H1 (cell line): ENCODE measurements at regions not wholly inside any gene's neighbourhood (a gene's known extent, or its start where the extent isn't known, plus 50 kb on each side); places are given as distances from the start of the nearest gene placed in this dataset.

Source experiments
- CTCF ChIA-PET: fragments of 300-600 bp; sonication (Branson Sonifier 250); formaldehyde crosslinking; loops from one replicate; lab custom pipeline; 2021; ENCODE audit not compliant: partially characterized antibody; lab: Charles Lee
- POLR2A ChIA-PET: fragments of 300-600 bp; sonication (Branson Sonifier 250); formaldehyde crosslinking; loops from one replicate; lab custom pipeline; 2021; ENCODE audit warnings: inconsistent platforms; ENCODE audit not compliant: partially characterized antibody; lab: Charles Lee
- DNase-seq, 2 experiments: peaks; one replicate each; pipeline versions ENCODE4 v3.0.0 to v3.0.0-alpha.2; 2010 to 2022; ENCODE audit warnings: low spot score in 2 of 2, low read depth in 1 of 2, mixed read lengths in 1 of 2
- FAIRE-seq: peaks from 2 replicates; lab custom pipeline; 2011; peaks lifted over from hg19 to GRCh38; lab: Jason Lieb, UNC
- H2AFZ ChIP-seq: 2 replicates; pipeline ENCODE4 v1.8.1; 2012; ENCODE audit warnings: low read length, inconsistent platforms
- H2AK5ac ChIP-seq: 2 replicates; pipeline ENCODE4 v1.6.1; 2013; ENCODE audit warnings: low read depth, low read length
- H2BK120ac ChIP-seq: replicated peaks from 2 replicates; pipeline ENCODE3; 2013; ENCODE audit warnings: low read depth, low read length, inconsistent platforms
- H2BK12ac ChIP-seq: 2 replicates; pipeline ENCODE4 v1.6.1; 2013; ENCODE audit warnings: low read depth, low read length
- H2BK15ac ChIP-seq: 2 replicates; pipeline ENCODE4 v1.6.1; 2013; ENCODE audit warnings: low read length
- H2BK20ac ChIP-seq: 2 replicates; pipeline ENCODE4 v1.6.1; 2013; ENCODE audit warnings: low read length
- H2BK5ac ChIP-seq: 2 replicates; pipeline ENCODE4 v1.6.1; 2013; ENCODE audit warnings: low read depth, low read length
- H3K14ac ChIP-seq: 2 replicates; pipeline ENCODE4 v1.6.1; 2013; ENCODE audit warnings: inconsistent platforms; ENCODE audit not compliant: insufficient read length
- H3K18ac ChIP-seq: 2 replicates; pipeline ENCODE4 v1.6.1; 2013; ENCODE audit warnings: low read length; ENCODE audit errors: extremely low read depth
- H3K23ac ChIP-seq: 2 replicates; pipeline ENCODE4 v1.6.1; 2013; ENCODE audit warnings: inconsistent platforms; ENCODE audit not compliant: insufficient read length
- H3K23me2 ChIP-seq: 2 replicates; pipeline ENCODE4 v1.6.1; 2013; ENCODE audit warnings: low read depth, low read length
- H3K27ac ChIP-seq: 2 replicates; pipeline ENCODE4 v1.6.1; 2011; ENCODE audit warnings: low read depth, low read length, inconsistent platforms
- H3K27me3 ChIP-seq, 4 experiments: replicated peaks in 1 of 4; 1 replicate in 1 of 4; 2 replicates in 3 of 4; pipeline versions ENCODE4 v1.6.1 to v1.8.1; 2011 to 2013; ENCODE audit warnings: low read length in 3 of 4, mild to moderate bottlenecking in 3 of 4, inconsistent platforms in 2 of 4, mixed read lengths in 2 of 4, moderate library complexity in 1 of 4; ENCODE audit not compliant: control insufficient read depth in 3 of 4, insufficient read depth in 3 of 4; ENCODE audit errors: extremely low read depth in 1 of 4
- H3K36me3 ChIP-seq, 4 experiments: 2 replicates each; pipeline versions ENCODE4 v1.6.1 to v1.8.1; 2011 to 2013; ENCODE audit warnings: mild to moderate bottlenecking in 4 of 4, low read length in 3 of 4, moderate library complexity in 2 of 4, control low read depth in 1 of 4, inconsistent platforms in 1 of 4; ENCODE audit not compliant: insufficient read depth in 4 of 4, control insufficient read depth in 2 of 4
- H3K4ac ChIP-seq: replicated peaks from 2 replicates; pipeline ENCODE3; 2013; ENCODE audit warnings: low read length, low read depth, mixed read lengths, inconsistent platforms; ENCODE audit not compliant: insufficient read length
- H3K4me1 ChIP-seq, 4 experiments: replicated peaks in 1 of 4; 1 replicate in 1 of 4; 2 replicates in 3 of 4; pipeline versions ENCODE4 v1.6.1 to v1.8.1; 2011 to 2013; ENCODE audit warnings: low read length in 3 of 4, inconsistent platforms in 2 of 4, mixed read lengths in 1 of 4; ENCODE audit not compliant: insufficient read depth in 4 of 4, control insufficient read depth in 3 of 4
- H3K4me2 ChIP-seq, 2 experiments: 2 replicates each; pipeline versions ENCODE4 v1.6.1 to v1.8.1; 2011 to 2013; ENCODE audit warnings: low read depth in 2 of 2, low read length in 2 of 2, control low read depth in 1 of 2, inconsistent platforms in 1 of 2, mild to moderate bottlenecking in 1 of 2; ENCODE audit not compliant: insufficient read depth in 1 of 2
- H3K4me3 ChIP-seq, 4 experiments: fragments of 200-600, 300-600 bp in 1 of 4; sonication (generic), shearing (Covaris generic), sonication (Bioruptor Twin) in 1 of 4; 2 replicates each; pipeline versions ENCODE4 v1.5.1 to v1.8.1; 2011 to 2016; ENCODE audit warnings: low read length in 4 of 4, low read depth in 3 of 4, control low read depth in 2 of 4, inconsistent platforms in 2 of 4, mild to moderate bottlenecking in 2 of 4, mixed read lengths in 1 of 4, moderate library complexity in 1 of 4; ENCODE audit not compliant: insufficient read depth in 2 of 4; ENCODE audit errors: extremely low read depth in 1 of 4
- H3K56ac ChIP-seq: replicated peaks from 2 replicates; pipeline ENCODE3; 2013; ENCODE audit warnings: low read depth, mild to moderate bottlenecking, mixed read lengths, low read length, inconsistent platforms; ENCODE audit not compliant: insufficient read length
- H3K79me1 ChIP-seq: 2 replicates; pipeline ENCODE4 v1.6.1; 2013; ENCODE audit warnings: low read depth, low read length, control low read depth
- H3K79me2 ChIP-seq, 2 experiments: 2 replicates each; pipeline versions ENCODE4 v1.6.1 to v1.8.1; 2012 to 2013; ENCODE audit warnings: low read length in 2 of 2, mild to moderate bottlenecking in 2 of 2, inconsistent platforms in 1 of 2; ENCODE audit not compliant: insufficient read depth in 2 of 2, control insufficient read depth in 1 of 2
- H3K9ac ChIP-seq, 4 experiments: replicated peaks in 1 of 4; 1 replicate in 1 of 4; 2 replicates in 3 of 4; pipeline versions ENCODE4 v1.6.1 to v1.8.1; 2011 to 2013; ENCODE audit warnings: low read depth in 3 of 4, low read length in 3 of 4, control low read depth in 2 of 4, mild to moderate bottlenecking in 2 of 4, moderate library complexity in 2 of 4, inconsistent platforms in 1 of 4; ENCODE audit errors: extremely low read depth in 1 of 4
- H3K9me3 ChIP-seq, 2 experiments: 2 replicates each; pipeline versions ENCODE4 v1.6.1 to v1.8.1; 2012 to 2013; ENCODE audit warnings: mild to moderate bottlenecking in 2 of 2, moderate library complexity in 2 of 2, control low read depth in 1 of 2, inconsistent platforms in 1 of 2, low read depth in 1 of 2, low read length in 1 of 2, mixed read lengths in 1 of 2; ENCODE audit not compliant: insufficient read depth in 2 of 2
- H4K20me1 ChIP-seq, 2 experiments: replicated peaks in 1 of 2; 2 replicates each; pipeline versions ENCODE3 to v1.8.1; 2011 to 2013; ENCODE audit warnings: inconsistent platforms in 2 of 2, low read length in 2 of 2, mild to moderate bottlenecking in 1 of 2; ENCODE audit not compliant: insufficient read depth in 2 of 2, control insufficient read depth in 1 of 2
- H4K5ac ChIP-seq: 2 replicates; pipeline ENCODE4 v1.6.1; 2013; ENCODE audit warnings: low read length, low read depth, mixed read lengths, inconsistent platforms; ENCODE audit not compliant: insufficient read length
- H4K8ac ChIP-seq: 2 replicates; pipeline ENCODE4 v1.8.0; 2013; ENCODE audit warnings: mild to moderate bottlenecking, moderate library complexity, low read length, inconsistent platforms; ENCODE audit not compliant: insufficient read depth; ENCODE audit errors: extremely low read depth
- H4K91ac ChIP-seq: replicated peaks from 2 replicates; pipeline ENCODE3; 2013; ENCODE audit warnings: low read length, mixed read lengths, inconsistent platforms; ENCODE audit not compliant: insufficient read length
- BRCA1 ChIP-seq: IDR thresholded peaks from 2 replicates; pipeline ENCODE4 v1.6.1; 2012; ENCODE audit warnings: low read depth, low read length, improper control_type of control experiment
- EP300 ChIP-seq, 2 experiments: IDR thresholded peaks; 1 replicate in 1 of 2; 2 replicates in 1 of 2; pipeline ENCODE4 v1.6.1; 2011 to 2012; ENCODE audit warnings: low read depth in 2 of 2, low read length in 2 of 2, mild to moderate bottlenecking in 2 of 2, borderline replicate concordance in 1 of 2, inconsistent platforms in 1 of 2, moderate library complexity in 1 of 2
- HDAC6 ChIP-seq: IDR thresholded peaks from one replicate; pipeline ENCODE4 v1.7.1; 2012; ENCODE audit warnings: low read depth, mild to moderate bottlenecking, inconsistent platforms, low read length, moderate library complexity
- JUN ChIP-seq: IDR thresholded peaks from 2 replicates; pipeline ENCODE4 v1.6.1; 2011; ENCODE audit warnings: low read depth, mild to moderate bottlenecking, improper control_type of control experiment, low read length
- POLR2AphosphoS5 ChIP-seq: IDR thresholded peaks from 2 replicates; pipeline ENCODE4 v1.6.1; 2011; ENCODE audit warnings: low read depth, low read length
- RBBP5 ChIP-seq: IDR thresholded peaks from 2 replicates; pipeline ENCODE4 v1.7.1; 2012; ENCODE audit warnings: low read depth, mild to moderate bottlenecking, inconsistent platforms, low read length, moderate library complexity, borderline replicate concordance
- SAP30 ChIP-seq: fragments of 300-600 bp; sonication (generic); IDR thresholded peaks from 2 replicates; pipeline ENCODE4 v1.7.1; 2012; ENCODE audit warnings: low read length, moderate library complexity, mild to moderate bottlenecking, inconsistent platforms; ENCODE audit not compliant: insufficient read depth, insufficient replicate concordance
- SIRT6 ChIP-seq: IDR thresholded peaks from one replicate; pipeline ENCODE4 v1.7.1; 2012; ENCODE audit warnings: low read length, inconsistent platforms
- SIX5 ChIP-seq: IDR thresholded peaks from 2 replicates; pipeline ENCODE4 v1.6.1; 2011; ENCODE audit warnings: mild to moderate bottlenecking, low read depth, low read length
- TAF7 ChIP-seq: optimal IDR thresholded peaks from 2 replicates; pipeline ENCODE3; 2011; ENCODE audit warnings: low read depth, mild to moderate bottlenecking, inconsistent platforms, low read length, moderate library complexity, borderline replicate concordance
- TCF12 ChIP-seq: IDR thresholded peaks from 2 replicates; pipeline ENCODE4 v1.6.1; 2011; ENCODE audit warnings: low read depth, mild to moderate bottlenecking, low read length
- WGBS, 2 experiments: shearing (Covaris generic) in 1 of 2; methylation state at CpG; one replicate each; pipeline versions ENCODE4 v1.1.6 to v1.1.7; 2013 to 2015; ENCODE audit warnings: low lambda C conversion rate in 2 of 2, mixed read lengths in 2 of 2, inconsistent platforms in 1 of 2, low coverage in 1 of 2, missing lambda C conversion rate in 1 of 2; ENCODE audit not compliant: insufficient replicate concordance in 2 of 2, insufficient coverage in 1 of 2, insufficient read length in 1 of 2; ENCODE audit errors: extremely low coverage in 1 of 2, missing lambda C conversion rate in 1 of 2; 5-methylcytosine and 5-hydroxymethylcytosine counted together
- TF ChIP-seq, protein P1 (sequence below): IDR thresholded peaks from 2 replicates; pipeline ENCODE4 v1.6.1; 2012; ENCODE audit warnings: inconsistent platforms
- TF ChIP-seq, protein P2 (sequence below): IDR thresholded peaks from 2 replicates; pipeline ENCODE4 v1.6.1; 2011; ENCODE audit warnings: low read length, improper control_type of control experiment

DNA sequence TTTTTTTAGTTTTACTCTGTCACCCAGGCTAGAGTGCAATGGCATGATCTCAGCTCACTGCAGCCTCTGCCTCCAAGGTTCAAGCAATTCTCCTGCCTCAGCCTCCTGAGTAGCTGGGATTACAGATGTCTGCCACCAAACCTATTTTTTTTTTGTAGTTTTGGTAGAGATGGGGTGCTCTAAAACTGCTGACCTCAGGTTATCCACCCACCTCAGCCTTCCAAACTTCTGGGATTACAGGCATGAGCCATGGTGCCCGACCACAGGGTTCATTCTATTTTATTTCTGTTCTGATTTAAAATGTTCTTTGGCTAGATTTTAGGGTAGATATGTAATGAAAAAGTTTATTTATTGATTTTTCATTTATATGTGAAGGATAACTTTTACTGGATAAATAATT, 1062.8 kb upstream of the NOVA1 start:
- Histone ChIP-seq H3K4me2 (no peak overlapping the region), H3K4me3 (no peak overlapping the region), H2AFZ (no peak overlapping the region), H3K4me1 (no peaks in the 10 kb centered on the region), H3K23me2 (no peaks in the 10 kb centered on the region), H4K91ac (no peak overlapping the region), H3K4ac (no peak overlapping the region), H3K9ac (no peak overlapping the region), H3K18ac (no peak overlapping the region), H4K8ac (no peak overlapping the region), H3K9me3 (peaks cover 2 to 10% of the 10 kb centered on the region in 2 experiments; a peak in 3 of 4 replicates), H2BK120ac (no peak overlapping the region), H2BK15ac (no peak overlapping the region), H2BK20ac (no peak overlapping the region), H3K23ac (no peak overlapping the region), H3K56ac (no peak overlapping the region), H2BK5ac (no peak overlapping the region), H3K79me2 (no peaks in the 10 kb centered on the region), H4K5ac (no peak overlapping the region), H3K36me3 (no peaks in the 10 kb centered on the region), H2BK12ac (no peak overlapping the region), H3K14ac (no peak overlapping the region), H2AK5ac (no peak overlapping the region), H3K79me1 (no peaks in the 10 kb centered on the region), H3K27me3 (no peaks in the 10 kb centered on the region), H4K20me1 (no peaks in the 10 kb centered on the region), H3K27ac (no peak overlapping the region)
- 94% methylated on average over 1 of the region's 1 CpG; no CpG with 5 or more reads in 1 of the 2 experiments for WGBS, 2 experiments
- FAIRE-seq (no peak), DNase-seq (no peak)
- ChIA-PET CTCF (interaction anchor here (0.6 kb wide), 2 partner anchors 8 to 44 kb away, joined by 3 read pairs; no protein-coding TSS in a partner anchor), POLR2A (no interaction called here)
- TF ChIP-seq POLR2AphosphoS5: no peak
- no peak for TF ChIP-seq SIRT6
- no peak for TF ChIP-seq SIX5
- TF ChIP-seq EP300 (IDR thresholded peaks at IDR 0.05; ENCODE audit: borderline replicate concordance in 1 of 2, low read depth in 2 of 2, low read length in 2 of 2): no peak
- TF ChIP-seq, protein P1, sequence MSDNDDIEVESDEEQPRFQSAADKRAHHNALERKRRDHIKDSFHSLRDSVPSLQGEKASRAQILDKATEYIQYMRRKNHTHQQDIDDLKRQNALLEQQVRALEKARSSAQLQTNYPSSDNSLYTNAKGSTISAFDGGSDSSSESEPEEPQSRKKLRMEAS: no peak
- TF ChIP-seq, protein P2, sequence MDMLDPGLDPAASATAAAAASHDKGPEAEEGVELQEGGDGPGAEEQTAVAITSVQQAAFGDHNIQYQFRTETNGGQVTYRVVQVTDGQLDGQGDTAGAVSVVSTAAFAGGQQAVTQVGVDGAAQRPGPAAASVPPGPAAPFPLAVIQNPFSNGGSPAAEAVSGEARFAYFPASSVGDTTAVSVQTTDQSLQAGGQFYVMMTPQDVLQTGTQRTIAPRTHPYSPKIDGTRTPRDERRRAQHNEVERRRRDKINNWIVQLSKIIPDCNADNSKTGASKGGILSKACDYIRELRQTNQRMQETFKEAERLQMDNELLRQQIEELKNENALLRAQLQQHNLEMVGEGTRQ: no peak
- TF ChIP-seq HDAC6: no peak
- TF ChIP-seq TCF12: no peak
- TF ChIP-seq JUN: no peak
- no peak for TF ChIP-seq BRCA1
- no peak for TF ChIP-seq TAF7
- no peak for TF ChIP-seq RBBP5
- TF ChIP-seq SAP30: no peak
